ENCODE measurements at regions not wholly inside any gene's neighbourhood (a gene's known extent, or its start where the extent isn't known, plus 50 kb on each side); places are given as distances from the start of the nearest gene placed in this dataset.

- TF ChIP-seq CTCF (IDR thresholded peaks at IDR 0.05) (no peak), POLR2A (IDR thresholded peaks at IDR 0.05) (no peak)
These were observed 240.8 kb downstream of the BRD1 start for GRCh38 chr22:49586873-49587272.

Data from esophagus squamous epithelium (tissue), 4 donors.